K562 (cell line): ENCODE measurements at regions not wholly inside any gene's neighbourhood (a gene's known extent, or its start where the extent isn't known, plus 50 kb on each side); places are given as distances from the start of the nearest gene placed in this dataset.

Experiments
- ATAC-seq: fragments of 200-7000 bp; cut with Tn5 transposase; 3 replicates; pipeline ENCODE4 v1.9.1; 2020; ENCODE audit warnings: moderate library complexity
- BruUV-seq: library from RNA; stranded (reverse); fragments of 400-500 nt; replicated peaks from 2 replicates; lab custom pipeline; 2021; lab: Mats Ljungman, UMichigan
- CTCF ChIA-PET: fragments of 300-600 bp; formaldehyde crosslinking; extraction: SDS; loops from one replicate; lab custom pipeline; 2021; ENCODE audit warnings: low intra/inter-chr PET ratio; lab: Yijun Ruan, JAX
- POLR2A ChIA-PET: fragments of 300-600, 350-650 bp; sonication (Branson Sonifier 250); formaldehyde crosslinking; extraction: SDS; loops from one replicate; lab custom pipeline; 2021; ENCODE audit warnings: antibody characterized with exemption, inconsistent platforms; lab: Yijun Ruan, JAX
- DNase-seq, 4 experiments: peaks; one replicate each; pipeline versions ENCODE4 v3.0.0 to v3.0.0-alpha.2; 2011 to 2018; ENCODE audit warnings: low spot score in 3 of 4, mixed read lengths in 3 of 4; ENCODE audit errors: extremely low read depth in 1 of 4
- FAIRE-seq: peaks from 2 replicates; lab custom pipeline; 2011; peaks lifted over from hg19 to GRCh38; lab: Jason Lieb, UNC
- H2AFZ ChIP-seq: 2 replicates; pipeline ENCODE4 v1.6.0; 2011; ENCODE audit warnings: low read depth, low read length, control low read depth, inconsistent platforms
- H3K27ac ChIP-seq: fragments of 200-600 bp; 3 replicates; pipeline ENCODE4 v1.8.0; 2011; ENCODE audit warnings: low read depth, mild to moderate bottlenecking, control low read depth, inconsistent platforms, low read length, moderate library complexity, mixed read lengths; ENCODE audit errors: extremely low read depth
- H3K27me3 ChIP-seq, 2 experiments: fragments of 300-600 bp in 1 of 2; 2 replicates in 1 of 2; 3 replicates in 1 of 2; pipeline versions ENCODE4 v1.6.0 to v1.8.0; 2011; ENCODE audit warnings: inconsistent platforms in 2 of 2, low read length in 2 of 2, mild to moderate bottlenecking in 1 of 2, mixed read lengths in 1 of 2, moderate library complexity in 1 of 2; ENCODE audit not compliant: control insufficient read depth in 2 of 2, insufficient read depth in 2 of 2
- H3K36me3 ChIP-seq: fragments of 300-600 bp; 3 replicates; pipeline ENCODE4 v1.8.0; 2011; ENCODE audit warnings: mild to moderate bottlenecking, low read length, inconsistent platforms; ENCODE audit not compliant: control insufficient read depth, insufficient read depth
- H3K4me1 ChIP-seq, 2 experiments: fragments of 200-600 bp in 1 of 2; replicated peaks in 1 of 2; 2 replicates in 1 of 2; 3 replicates in 1 of 2; pipeline versions ENCODE4 v1.5.1 to v1.8.0; 2011; ENCODE audit warnings: inconsistent platforms in 2 of 2, low read length in 2 of 2, mild to moderate bottlenecking in 1 of 2, mixed read lengths in 1 of 2, moderate library complexity in 1 of 2; ENCODE audit not compliant: control insufficient read depth in 2 of 2, insufficient read depth in 2 of 2
- H3K4me2 ChIP-seq: 2 replicates; pipeline ENCODE4 v1.6.1; 2011; ENCODE audit warnings: low read length, control low read depth, inconsistent platforms, mixed read lengths; ENCODE audit not compliant: insufficient read depth
- H3K4me3 ChIP-seq: fragments of 200-600 bp; sonication (generic), shearing (Covaris generic); 2 replicates; pipeline ENCODE4 v1.5.1; 2016; ENCODE audit warnings: control low read depth, inconsistent platforms
- H3K79me2 ChIP-seq: fragments of 200-600 bp; 3 replicates; pipeline ENCODE4 v1.8.0; 2011; ENCODE audit warnings: low read length, inconsistent platforms; ENCODE audit not compliant: control insufficient read depth, insufficient read depth
- H3K9ac ChIP-seq, 2 experiments: 2 replicates each; pipeline versions ENCODE4 v1.6.0 to v1.6.1; 2011; ENCODE audit warnings: low read depth in 2 of 2, low read length in 2 of 2, control low read depth in 1 of 2, inconsistent platforms in 1 of 2, mild to moderate bottlenecking in 1 of 2, mixed read lengths in 1 of 2; ENCODE audit not compliant: insufficient read depth in 1 of 2
- H3K9me1 ChIP-seq: one replicate; pipeline ENCODE4 v1.6.0; 2011; ENCODE audit warnings: inconsistent platforms, mild to moderate bottlenecking, low read length, moderate library complexity; ENCODE audit not compliant: control insufficient read depth, insufficient read depth
- H3K9me3 ChIP-seq: replicated peaks from 2 replicates; pipeline ENCODE4 v1.5.1; 2011; ENCODE audit warnings: low read depth, low read length, inconsistent platforms; ENCODE audit not compliant: control insufficient read depth, insufficient read depth
- H4K20me1 ChIP-seq: replicated peaks from 2 replicates; pipeline ENCODE4 v1.6.1; 2011; ENCODE audit warnings: low read length, inconsistent platforms, mixed read lengths; ENCODE audit not compliant: control insufficient read depth, insufficient read depth
- ATF7 ChIP-seq: fragments of 450-650 bp; IDR thresholded peaks from 2 replicates; pipeline ENCODE4 v1.7.1; 2014; ENCODE audit warnings: mild to moderate bottlenecking, moderate library complexity
- EZH2 ChIP-seq: IDR thresholded peaks from 2 replicates; pipeline ENCODE4 v1.6.1; 2012; ENCODE audit warnings: low read depth, mild to moderate bottlenecking, inconsistent platforms, low read length, borderline replicate concordance
- GABPB1 ChIP-seq: sonication (generic); formaldehyde crosslinking; IDR thresholded peaks from 2 replicates; pipeline ENCODE4 v1.8.0; 2022; ENCODE audit warnings: mild to moderate bottlenecking, missing genetic modification reagents
- HEY1 ChIP-seq: fragments of 250-450 bp; sonication (Bioruptor Pico); IDR thresholded peaks from 2 replicates; pipeline ENCODE4 v1.5.0; 2020; ENCODE audit warnings: mild to moderate bottlenecking, moderate library complexity, borderline replicate concordance
- IRF2 ChIP-seq: sonication (generic); formaldehyde crosslinking; IDR thresholded peaks from 2 replicates; pipeline ENCODE4 v1.8.1; 2022; ENCODE audit warnings: mild to moderate bottlenecking, missing genetic modification reagents
- MLLT1 ChIP-seq, 2 experiments: fragments of 450-650 bp; IDR thresholded peaks; 2 replicates each; pipeline ENCODE4 v1.6.1; 2016
- NCOA1 ChIP-seq: fragments of 450-650 bp; IDR thresholded peaks from 2 replicates; pipeline ENCODE4 v1.6.1; 2016; ENCODE audit warnings: low read depth
- NEUROD1 ChIP-seq: fragments of 150-350 bp; IDR thresholded peaks from 2 replicates; pipeline ENCODE4 v1.6.1; 2014; ENCODE audit warnings: borderline replicate concordance, low read length, low read depth; ENCODE audit not compliant: partially characterized antibody
- NR2C2 ChIP-seq, 2 experiments: fragments of 200-800 bp in 1 of 2; sonication (Bioruptor generic) in 1 of 2; sonication (generic) in 1 of 2; formaldehyde crosslinking in 1 of 2; IDR thresholded peaks; 2 replicates each; pipeline versions ENCODE4 v1.6.1 to v1.8.0; 2016 to 2022; ENCODE audit warnings: mild to moderate bottlenecking in 1 of 2, missing compliant biosample characterization in 1 of 2, missing genetic modification characterization in 1 of 2, missing genetic modification reagents in 1 of 2
- PATZ1 ChIP-seq: fragments of 250-450 bp; sonication (Bioruptor Pico); IDR thresholded peaks from 2 replicates; pipeline ENCODE4 v1.5.0; 2020; ENCODE audit warnings: mild to moderate bottlenecking, borderline replicate concordance
- PCBP1 ChIP-seq: fragments of 200-400 bp; formaldehyde crosslinking; IDR thresholded peaks from 2 replicates; pipeline ENCODE4 v1.6.1; 2018; ENCODE audit warnings: mild to moderate bottlenecking, low read depth, low read length; ENCODE audit not compliant: poor library complexity, severe bottlenecking
- POLR2B ChIP-seq: fragments of 450-650 bp; IDR thresholded peaks from 2 replicates; pipeline ENCODE4 v1.6.1; 2018; ENCODE audit warnings: low read depth; ENCODE audit not compliant: partially characterized antibody
- SMAD3 ChIP-seq: fragments of 450-650 bp; formaldehyde crosslinking; conservative IDR thresholded peaks from 2 replicates; pipeline ENCODE4 v1.4.0; 2020; ENCODE audit warnings: mild to moderate bottlenecking
- SNAPC5 ChIP-seq: fragments of 250-450 bp; sonication (Bioruptor Pico); IDR thresholded peaks from 2 replicates; pipeline ENCODE4 v1.8.0; 2021; ENCODE audit warnings: moderate library complexity, mild to moderate bottlenecking, inconsistent platforms
- TCF15 ChIP-seq: fragments of 250-450 bp; sonication (Bioruptor Pico); IDR thresholded peaks from 2 replicates; pipeline ENCODE4 v1.8.0; 2022; ENCODE audit warnings: moderate library complexity, mild to moderate bottlenecking, inconsistent platforms
- ZBTB34 ChIP-seq: fragments of 250-450 bp; sonication (Bioruptor Pico); IDR thresholded peaks from 2 replicates; pipeline ENCODE4 v1.8.0; 2021; ENCODE audit warnings: mild to moderate bottlenecking, moderate library complexity
- ZNF282 ChIP-seq: sonication (generic); formaldehyde crosslinking; IDR thresholded peaks from 2 replicates; pipeline ENCODE4 v1.8.1; 2023; ENCODE audit warnings: missing genetic modification reagents
- WGBS: fragments of 100-300 bp; shearing (Covaris generic); methylation state at CpG from one replicate; pipeline ENCODE4 v1.1.6; 2016; ENCODE audit warnings: low coverage, mixed read lengths; ENCODE audit not compliant: insufficient coverage; ENCODE audit errors: missing lambda C conversion rate; 5-methylcytosine and 5-hydroxymethylcytosine counted together
- in situ Hi-C: fragments of 300-500 bp; cut with MboI; formaldehyde crosslinking; loops from 4 replicates; pipeline ENCODE4 v1.15.0; 2018; ENCODE audit warnings: inconsistent platforms, mixed read lengths
- intact Hi-C: fragments of 100-400 bp; cut with micrococcal nuclease; formaldehyde crosslinking; loops from 2 replicates; pipeline ENCODE4 v1.14.2; 2022

GRCh38 chr1:201683397-201683796 is 144.5 kb downstream of the NAV1 start (continued):
- no peak for TF ChIP-seq IRF2 (CRISPR knock-in tag)
- TF ChIP-seq SMAD3 = no peak
- TF ChIP-seq ZBTB34 = no peak

GRCh38 chr1:201685485-201685884 is 143.5 kb upstream of the IPO9 start:
- peaks cover 0 to 2% of the 10 kb centered on the region in 2 experiments; a peak in 1 of 5 replicates for H3K27me3 ChIP-seq
- 34% methylated on average over 6 of the region's 6 CpGs for WGBS
- H2AFZ ChIP-seq = no peak overlapping the region
- ATAC-seq (no peak), DNase-seq (no peak), FAIRE-seq (no peak)
- H3K4me3 ChIP-seq = no peak overlapping the region
- no peaks in the 10 kb centered on the region for H3K36me3 ChIP-seq
- no TSS peak for BruUV-seq
- ChIA-PET POLR2A (interaction anchor here (0.5 to 1.0 kb wide), 2 partner anchors 10 to 19 kb away, joined by 3 to 5 read pairs; no protein-coding TSS in a partner anchor), CTCF (no interaction called here)
- no peaks in the 10 kb centered on the region for H4K20me1 ChIP-seq
- no peak overlapping the region for H3K4me2 ChIP-seq
- no peaks in the 10 kb centered on the region for H3K9me3 ChIP-seq
- in situ Hi-C loops (no loop called here), intact Hi-C loops (no loop called here)
- no peaks in the 10 kb centered on the region; the same call in 2 of the 3 replicates for H3K79me2 ChIP-seq
- no peak overlapping the region for H3K27ac ChIP-seq
- TF ChIP-seq MLLT1 (IDR thresholded peaks at IDR 0.05) (no peak), ATF7 (no peak), GABPB1 (no peak), HEY1 (no peak), ZNF282 (CRISPR knock-in tag) (no peak), EZH2 (no peak), SNAPC5 (CRISPR knock-in tag) (no peak), TCF15 (CRISPR knock-in tag) (no peak), NR2C2 (CRISPR knock-in tag; IDR thresholded peaks at IDR 0.05) (no peak), NR2C2 (tag; IDR thresholded peaks at IDR 0.05) (no peak), NEUROD1 (no peak), PCBP1 (no peak), NCOA1 (no peak), PATZ1 (no peak), POLR2B (no peak)
- H3K4me1 ChIP-seq = peaks cover 0 to 7% of the 10 kb centered on the region in 2 experiments; a peak in 2 of 5 replicates
- H3K9ac ChIP-seq = no peak overlapping the region
- H3K9me1 ChIP-seq = peaks cover 3% of the 10 kb centered on the region
